SU-DHL-6 (cell line): ENCODE measurements at regions not wholly inside any gene's neighbourhood (a gene's known extent, or its start where the extent isn't known, plus 50 kb on each side); places are given as distances from the start of the nearest gene placed in this dataset.

Experiments used
- CTCF ChIP-seq: fragments of 200-600 bp; sonication (generic); IDR thresholded peaks from one replicate; pipeline ENCODE4 v1.5.1; 2017; ENCODE audit warnings: antibody characterized with exemption, mild to moderate bottlenecking, low read length, moderate library complexity; ENCODE audit not compliant: insufficient read depth, poor library complexity, severe bottlenecking
- EZH2phosphoT487 ChIP-seq: fragments of 200-600 bp; sonication (generic), shearing (Covaris generic); conservative IDR thresholded peaks from 2 replicates; pipeline ENCODE4 v1.6.1; 2018; ENCODE audit warnings: mild to moderate bottlenecking, antibody characterized with exemption, low read length, moderate library complexity, mixed read lengths

- TF ChIP-seq CTCF (no peak), EZH2phosphoT487 (no peak)
Measured at GRCh38 chr14:83860631-83861155, 1669.3 kb upstream of the FLRT2 start.
